ENCODE measurements at regions not wholly inside any gene's neighbourhood (a gene's known extent, or its start where the extent isn't known, plus 50 kb on each side); places are given as distances from the start of the nearest gene placed in this dataset.
A peak's percentile ranks its signal among the peaks of the same experiment; 100 is the strongest.
"Not testable (repeated sequence)": the region's sequence is repeated elsewhere in the genome, so short reads cannot be mapped to it uniquely, and the experiment has no call there.

DNA sequence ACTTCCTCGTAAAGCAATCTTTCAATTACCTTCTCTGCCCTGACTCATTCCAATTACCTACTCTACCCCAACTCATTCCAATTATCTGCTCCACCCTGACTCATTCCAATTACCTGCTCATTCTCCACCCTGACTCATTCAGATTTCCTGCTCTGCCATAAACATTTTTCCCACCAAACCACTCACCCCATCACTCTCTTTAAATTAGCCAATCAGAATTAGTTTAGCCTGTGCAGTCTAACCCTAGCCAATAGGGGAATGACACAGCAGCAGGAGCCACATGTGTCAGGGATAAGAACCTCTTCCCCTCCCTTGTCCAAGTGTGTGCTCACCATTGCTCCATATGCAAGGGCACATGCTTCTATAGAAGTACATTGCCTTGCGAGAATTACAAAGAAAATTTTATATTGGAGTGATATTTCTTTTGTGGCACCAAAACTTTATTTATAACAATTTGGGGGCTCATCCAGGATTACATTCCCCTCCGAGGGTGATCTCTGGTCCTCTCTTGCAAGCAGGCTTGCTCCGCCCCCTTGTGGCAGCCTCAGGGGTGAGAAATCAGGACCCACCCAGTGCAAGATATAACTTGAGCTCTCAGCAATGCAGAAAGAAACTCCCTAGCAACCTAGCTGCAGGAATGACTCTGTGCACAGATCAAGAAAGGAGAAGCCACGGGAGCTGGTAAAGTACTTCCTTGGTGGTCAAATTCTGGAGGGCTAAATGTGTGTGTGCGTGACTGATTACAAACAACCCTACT lies 551.9 kb upstream of the EYS start:
- DNase-seq (ENCODE audit: low read depth), result not testable (repeated sequence)

DNA sequence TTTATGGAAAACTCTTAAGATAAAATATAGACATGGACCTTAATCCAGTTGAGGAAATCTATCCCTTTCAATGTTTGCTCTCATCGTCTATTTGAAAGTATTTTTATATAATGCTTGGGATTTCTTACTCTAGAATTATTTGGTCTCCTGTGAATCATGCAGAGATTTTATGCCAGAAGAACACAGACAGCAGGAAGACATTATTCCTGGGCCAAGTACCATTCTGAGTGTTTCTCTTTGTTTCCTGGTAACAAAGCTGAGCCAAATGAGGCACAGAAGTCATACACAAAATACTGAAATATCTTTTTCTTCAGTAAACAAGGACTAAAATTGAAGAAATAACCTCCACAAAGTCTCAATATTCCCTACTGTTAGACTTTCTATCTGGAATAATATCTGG lies 538.2 kb upstream of the EYS start:
- no peak for DNase-seq (ENCODE audit: low read depth)

DNA sequence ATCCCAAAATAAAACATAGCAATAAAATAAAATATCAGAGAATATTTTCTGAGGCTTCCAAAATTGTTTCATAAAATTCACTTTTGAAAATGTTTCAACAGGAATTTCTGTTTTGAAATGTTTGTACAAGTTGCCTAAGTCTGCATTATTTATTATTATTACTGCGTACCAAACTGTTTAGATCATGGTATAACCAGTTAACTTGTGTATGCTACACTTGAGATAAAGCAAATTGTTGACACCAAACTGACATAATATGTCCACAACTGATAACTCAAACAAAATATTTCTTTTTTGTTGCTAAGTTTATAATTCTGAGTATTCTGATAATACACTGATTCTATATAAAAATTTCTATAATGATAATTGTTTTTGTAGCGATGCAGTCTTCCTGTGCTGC lies 531.8 kb upstream of the EYS start:
- DNase-seq (ENCODE audit: low read depth), result no peak

GRCh38 chr6:66232890-66233289 lies 525.9 kb upstream of the EYS start:
- no peak for DNase-seq (ENCODE audit: low read depth)

DNA sequence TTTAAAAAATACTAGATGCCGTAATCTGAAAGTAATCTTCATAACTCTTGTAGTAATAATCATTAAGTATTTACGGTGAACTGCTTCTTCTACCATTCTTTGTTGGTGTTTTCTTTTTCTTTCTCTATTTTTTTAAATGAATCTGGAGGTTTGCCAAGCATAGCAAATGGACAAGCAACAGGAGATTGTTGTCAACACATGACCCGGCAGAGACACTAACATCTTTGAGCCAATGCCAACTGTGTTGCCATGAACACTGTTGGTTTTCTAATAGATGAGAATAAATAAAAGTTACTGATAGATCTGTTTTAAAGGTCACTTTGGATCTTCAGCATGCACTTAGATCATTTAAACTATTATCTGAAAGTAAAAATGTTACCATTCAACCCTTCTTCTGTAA lies 523.6 kb upstream of the EYS start:
- DNase-seq (ENCODE audit: low read depth), result no peak

DNA sequence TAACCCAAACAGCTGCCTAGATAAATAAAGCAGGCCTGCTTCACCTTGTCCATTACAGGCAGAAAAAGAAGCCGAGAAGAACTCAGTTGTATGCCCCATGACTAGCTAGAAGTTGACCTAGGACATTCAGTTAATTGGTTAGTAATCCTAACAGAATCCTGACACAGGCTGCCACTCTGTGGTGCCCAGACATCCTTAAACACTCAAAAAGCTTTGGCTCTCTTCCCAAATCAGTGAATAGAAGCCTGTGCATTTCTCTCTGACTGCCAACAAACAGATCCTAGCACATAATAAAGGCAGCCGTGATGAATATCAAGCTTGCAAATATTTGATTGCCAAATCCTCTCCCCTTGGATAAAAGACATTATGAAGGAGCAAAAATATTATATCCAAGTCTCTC lies 519.1 kb upstream of the EYS start:
- no peak for DNase-seq (ENCODE audit: low read depth)

DNA sequence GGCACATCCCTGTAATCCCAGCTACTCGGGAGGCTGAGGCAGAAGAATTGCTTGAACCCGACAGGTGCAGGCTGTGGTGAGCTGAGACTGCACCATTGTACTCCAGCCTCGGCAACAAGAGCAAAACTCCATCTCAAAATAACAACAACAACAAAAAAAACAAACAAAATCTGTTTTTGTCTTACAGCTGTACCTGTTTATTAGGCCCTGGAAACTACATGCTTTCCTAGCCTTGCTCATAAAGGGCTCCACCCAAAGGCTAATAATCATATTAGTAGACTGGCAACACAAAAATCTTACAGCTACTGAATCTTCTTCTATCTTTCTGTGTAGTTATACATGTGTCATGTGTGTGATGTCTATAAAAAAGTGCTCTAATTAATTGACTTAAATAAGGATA lies 503.9 kb upstream of the EYS start:
- peak; percentile 2 for DNase-seq (ENCODE audit: low read depth)

DNA sequence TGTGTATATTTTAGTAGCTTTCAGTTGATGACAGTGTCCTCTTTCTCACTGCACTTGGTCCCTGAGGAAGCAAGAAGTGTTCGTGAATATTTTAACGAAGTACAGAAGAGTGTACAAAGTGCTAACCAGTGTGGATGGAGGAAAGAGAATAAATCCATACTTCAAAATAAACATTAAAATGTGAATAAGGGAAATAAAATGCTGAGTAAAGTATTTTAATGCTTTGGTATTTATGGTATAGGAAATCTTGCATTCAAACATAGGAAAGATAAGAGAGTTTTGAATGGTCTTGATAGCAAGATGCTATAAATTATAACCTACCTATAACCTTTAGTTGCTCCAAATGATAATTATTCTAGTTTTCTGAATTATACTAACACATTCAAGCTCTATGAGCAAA lies 493.4 kb upstream of the EYS start:
- no peak for DNase-seq (ENCODE audit: low read depth)

DNA sequence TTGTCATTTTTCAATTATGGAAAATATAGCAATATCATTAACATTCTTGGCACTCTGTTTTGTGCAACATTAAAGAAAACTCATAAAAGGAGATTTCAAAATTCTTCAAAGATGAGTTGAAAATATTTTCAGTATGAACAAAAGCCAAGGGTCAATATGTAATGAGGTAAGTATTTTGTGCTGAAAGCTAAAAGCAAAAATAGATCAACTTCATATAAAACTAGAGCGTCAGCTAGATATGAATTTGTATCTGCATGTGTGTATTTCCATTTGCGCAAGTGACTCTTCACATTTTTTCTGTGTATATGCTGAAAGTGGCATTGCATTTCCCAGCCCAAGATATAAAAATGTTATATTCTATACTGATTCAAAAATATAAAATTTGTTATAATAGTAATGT lies 492.1 kb upstream of the EYS start:
- no peak for DNase-seq (ENCODE audit: low read depth)

DNA sequence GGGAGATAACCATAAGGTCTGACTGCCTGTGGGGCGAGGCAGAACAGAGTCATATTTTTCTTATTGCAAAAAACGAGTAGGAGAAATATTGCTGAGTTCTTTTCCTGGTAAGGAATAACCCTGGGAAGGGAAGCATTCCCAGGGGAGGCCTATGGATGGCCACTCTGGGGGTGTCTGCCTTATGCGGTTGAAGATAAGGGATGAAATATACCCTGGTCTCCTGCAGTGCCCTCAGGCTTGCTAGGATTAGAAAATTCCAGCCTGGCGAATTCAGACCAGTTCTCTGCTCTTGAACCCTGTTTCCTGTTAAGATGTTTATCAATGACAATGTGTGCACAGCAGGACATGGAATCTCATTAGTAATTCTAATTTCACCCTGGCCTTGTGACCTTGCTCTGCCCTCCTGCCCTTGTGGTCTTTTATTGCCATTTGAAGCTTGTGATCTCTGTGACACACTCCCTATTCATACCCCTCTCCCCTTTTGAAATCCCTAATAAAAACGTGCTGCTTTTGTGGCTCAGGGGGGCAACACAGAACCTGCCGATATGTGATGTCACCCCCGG lies 491.1 kb upstream of the EYS start:
- no peak for DNase-seq (ENCODE audit: low read depth)

GRCh38 chr6:66190858-66191257 lies 483.8 kb upstream of the EYS start:
- DNase-seq (ENCODE audit: low read depth), result no peak

DNA sequence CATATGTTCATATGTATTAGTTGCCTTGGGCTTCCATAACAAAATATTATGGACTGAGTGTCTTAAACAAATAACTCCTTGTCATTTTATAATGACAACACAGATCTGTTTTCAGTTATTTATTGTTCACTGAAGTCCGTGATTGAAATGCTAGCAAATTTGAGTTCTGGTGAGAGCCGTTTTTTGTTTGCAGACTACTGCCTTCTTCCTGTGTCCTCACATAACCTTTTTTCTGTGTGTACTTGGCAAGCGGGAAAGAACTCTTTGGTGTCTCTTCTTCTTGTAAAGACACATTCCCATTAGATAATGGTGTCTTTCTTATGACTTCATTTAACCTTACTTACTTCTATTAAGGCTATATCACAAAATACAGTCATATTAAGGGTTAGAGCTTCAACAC lies 482.9 kb upstream of the EYS start:
- no peak for DNase-seq (ENCODE audit: low read depth)

- no peak for DNase-seq (ENCODE audit: low read depth)
Observed at GRCh38 chr6:66186756-66187155, 479.7 kb upstream of the EYS start.

DNA sequence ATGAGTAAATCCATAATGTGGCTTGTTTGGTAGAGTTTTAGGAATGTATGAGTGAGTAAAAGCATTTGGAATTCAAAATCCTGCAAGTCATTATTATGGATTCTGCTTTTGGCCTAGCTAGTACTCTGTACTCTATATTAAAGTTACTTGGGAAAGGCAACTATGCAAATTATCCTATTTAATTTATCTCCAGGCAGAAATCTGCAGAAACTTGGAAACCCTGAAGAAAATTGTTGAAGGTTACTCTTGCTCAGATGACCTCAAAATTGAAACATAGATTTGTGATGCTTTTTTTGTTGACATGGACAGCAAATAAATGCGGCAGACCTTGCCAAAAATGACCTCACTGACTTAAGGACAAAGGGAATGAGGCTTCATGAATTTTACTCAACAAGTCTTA lies 477.1 kb upstream of the EYS start:
- DNase-seq (ENCODE audit: low read depth), result no peak

GRCh38 chr6:66179361-66179760 lies 472.3 kb upstream of the EYS start:
- no peak for DNase-seq (ENCODE audit: low read depth)

- DNase-seq (ENCODE audit: low read depth), result no peak
Observed at GRCh38 chr6:66173587-66173986, 466.6 kb upstream of the EYS start.

DNA sequence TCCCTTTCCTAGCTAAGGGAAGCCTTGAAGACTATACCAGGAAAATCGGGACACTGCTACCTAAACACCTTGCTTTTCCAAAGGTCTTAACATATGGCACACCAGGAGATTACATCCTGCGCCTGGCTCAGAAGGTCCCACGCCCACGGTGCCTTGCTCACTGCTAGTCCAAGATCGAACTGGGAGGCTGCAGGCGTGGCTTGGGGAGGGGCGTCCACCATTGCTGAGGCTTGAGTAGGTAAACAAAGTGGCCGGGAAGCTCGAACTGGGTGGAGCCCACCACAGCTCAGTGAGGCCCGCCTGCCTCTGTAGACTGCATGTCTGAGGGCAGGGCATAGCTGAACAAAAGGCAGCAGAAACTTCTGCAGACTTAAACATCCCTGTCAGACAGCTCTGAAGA lies 459.7 kb upstream of the EYS start:
- not testable (repeated sequence) for DNase-seq (ENCODE audit: low read depth)

DNA sequence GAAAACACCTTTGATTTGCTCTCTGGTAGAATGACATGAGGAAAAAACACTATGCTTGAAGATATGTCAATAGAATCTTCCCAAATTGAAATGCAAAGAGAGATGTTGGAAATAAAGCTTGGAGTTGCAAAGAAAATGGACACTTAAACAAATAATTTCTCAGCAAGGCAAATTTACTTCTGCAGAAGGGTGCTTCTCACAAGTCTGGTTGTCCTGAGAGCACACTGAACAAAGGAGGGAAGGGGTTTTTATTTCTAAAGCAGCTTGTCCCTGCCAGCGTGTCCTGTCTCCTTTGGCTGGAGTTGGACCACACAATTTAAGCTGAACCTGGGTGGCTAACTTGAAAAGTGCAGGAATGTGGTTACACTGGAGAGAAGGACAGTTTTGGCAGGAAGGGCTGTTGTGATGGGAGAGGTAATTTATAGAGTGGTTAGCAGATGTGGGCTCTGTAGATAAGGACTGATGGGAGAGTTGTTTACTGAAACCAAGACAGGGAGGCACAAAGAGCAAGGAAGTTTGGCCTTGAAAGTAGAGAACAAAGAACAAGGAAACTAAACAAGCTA lies 454.6 kb upstream of the EYS start:
- no peak for DNase-seq (ENCODE audit: low read depth)

DNA sequence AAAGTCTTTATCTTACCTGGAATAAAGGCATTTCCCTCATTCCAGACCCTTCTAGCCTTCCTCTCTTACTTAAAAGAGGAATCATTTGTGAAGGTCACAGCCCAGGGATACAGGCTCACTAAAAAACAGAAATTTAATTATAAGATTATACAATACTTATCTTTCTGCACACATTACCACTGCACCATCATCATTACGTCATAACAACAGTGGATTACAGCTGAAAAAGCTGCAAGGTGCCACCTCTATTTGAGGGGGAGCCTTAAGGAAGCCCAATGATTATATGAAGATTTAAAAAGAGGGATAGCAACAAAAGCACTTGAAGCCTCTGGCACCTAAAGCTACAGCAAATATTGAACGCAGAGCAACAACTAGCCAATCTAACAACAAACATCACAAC lies 452.9 kb upstream of the EYS start:
- DNase-seq (ENCODE audit: low read depth), result no peak

DNA sequence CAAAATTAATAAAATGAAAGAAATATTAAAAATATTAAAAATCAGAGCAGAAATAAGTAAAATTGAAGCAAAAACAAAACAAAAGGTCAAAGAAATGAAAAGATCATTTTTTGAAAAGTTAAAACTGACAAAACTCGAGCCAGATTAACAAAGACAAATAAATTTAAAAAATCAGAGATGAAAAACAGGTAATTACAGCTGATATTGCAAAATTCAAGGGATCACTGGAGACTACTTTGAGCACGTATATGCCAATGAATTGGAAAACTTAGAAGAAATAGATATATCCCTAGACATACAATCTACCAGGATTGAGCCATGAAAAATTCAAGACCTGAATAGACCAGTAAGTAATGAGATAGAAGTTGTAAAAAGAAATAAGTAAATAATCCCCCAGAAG lies 446.2 kb upstream of the EYS start:
- no peak for DNase-seq (ENCODE audit: low read depth)

DNA sequence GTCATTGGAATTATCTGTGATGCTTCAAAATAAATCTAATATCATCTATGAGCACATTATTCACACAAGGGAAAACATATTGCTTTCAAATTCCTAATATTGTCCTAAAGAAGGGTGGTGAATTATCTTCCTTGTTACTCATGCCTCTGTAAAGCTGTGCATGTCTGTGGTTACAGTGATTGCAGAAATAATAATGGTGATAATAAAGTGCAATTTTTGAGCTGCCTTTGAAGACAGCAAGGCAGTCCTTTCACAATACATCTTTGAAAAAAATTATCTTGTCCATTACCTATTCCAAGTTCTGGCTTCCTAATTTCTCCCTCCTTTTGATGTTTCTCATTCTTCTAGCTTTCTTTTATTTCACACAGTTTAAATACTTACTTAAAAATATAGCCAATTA lies 442.1 kb upstream of the EYS start:
- no peak for DNase-seq (ENCODE audit: low read depth)

DNA sequence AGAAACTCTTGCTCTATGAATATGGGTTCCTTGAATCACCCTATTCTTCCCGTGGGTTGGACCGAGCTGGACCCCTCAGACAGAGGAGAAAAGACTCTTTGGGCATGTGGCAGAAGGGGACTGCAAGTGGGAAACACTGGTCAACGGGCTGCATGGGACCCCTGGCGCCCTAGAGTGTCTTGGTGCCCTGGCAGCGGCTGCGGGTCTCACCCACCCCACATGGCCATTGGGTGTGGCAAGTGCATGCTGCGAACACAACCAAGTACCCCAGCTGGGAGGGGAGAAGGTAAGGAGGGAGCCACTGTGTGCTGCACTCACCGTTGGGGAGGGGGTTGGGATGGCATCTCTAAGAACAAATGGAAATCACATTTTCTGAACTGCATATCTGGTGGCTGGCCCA lies 438.8 kb upstream of the EYS start:
- no peak for DNase-seq (ENCODE audit: low read depth)

DNA sequence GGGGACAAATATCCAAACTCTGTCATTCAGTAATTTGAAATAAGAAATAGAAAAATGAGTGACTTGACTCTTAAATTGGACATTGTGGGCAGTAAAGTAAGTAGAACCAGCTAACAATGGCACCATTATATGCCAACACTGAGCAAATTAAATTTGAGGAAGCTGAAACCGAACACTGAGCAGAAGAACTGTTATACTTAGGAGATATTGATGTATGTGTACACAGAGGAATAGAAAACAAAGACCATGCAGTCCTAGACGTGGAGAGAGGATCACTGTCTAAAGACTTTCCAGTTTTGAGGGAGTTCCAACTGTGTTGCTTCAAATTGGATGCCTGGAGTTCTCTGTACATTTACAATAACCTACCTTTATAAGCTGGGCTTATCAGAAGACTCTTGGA lies 427.0 kb upstream of the EYS start:
- DNase-seq (ENCODE audit: low read depth), result no peak

DNA sequence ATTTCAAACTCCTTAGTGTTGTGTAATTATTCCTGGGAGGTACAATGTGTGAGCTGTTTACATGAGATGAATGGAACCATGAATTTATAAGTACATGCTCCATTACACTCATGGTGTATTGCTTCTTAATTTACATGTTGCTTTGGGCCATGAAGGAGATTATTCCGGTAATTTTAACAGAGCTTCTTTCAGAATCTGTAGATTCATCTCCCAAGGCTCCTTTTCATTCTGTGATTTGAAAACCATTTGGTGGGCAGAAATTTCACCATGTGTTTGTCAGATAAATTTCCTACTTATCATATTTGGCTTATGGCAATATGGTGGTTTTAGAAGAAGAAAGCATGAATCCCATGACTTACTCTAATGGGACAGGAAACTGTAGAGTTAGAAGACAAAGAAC lies 421.6 kb upstream of the EYS start:
- no peak for DNase-seq (ENCODE audit: low read depth)
